HCT116 (cell line): ENCODE measurements at regions not wholly inside any gene's neighbourhood (a gene's known extent, or its start where the extent isn't known, plus 50 kb on each side); places are given as distances from the start of the nearest gene placed in this dataset.

ENCODE experiments used
- ATAC-seq: fragments of 200-7000 bp; cut with Tn5 transposase; 2 replicates; pipeline ENCODE4 v1.9.1; 2020; ENCODE audit warnings: mild to moderate bottlenecking, moderate library complexity
- BruUV-seq: library from RNA; stranded (reverse); fragments of 400-500 nt; replicated peaks from 2 replicates; lab custom pipeline; 2021; lab: Mats Ljungman, UMichigan
- CTCF ChIA-PET: fragments of 300-600 bp; sonication (Branson Sonifier 250); formaldehyde crosslinking; loops from one replicate; lab custom pipeline; 2021; ENCODE audit warnings: antibody characterized with exemption; lab: Charles Lee
- POLR2A ChIA-PET: fragments of 300-600, 350-600 bp; sonication (Branson Sonifier 250); formaldehyde crosslinking; loops from one replicate; lab custom pipeline; 2021; ENCODE audit warnings: antibody characterized with exemption; lab: Charles Lee
- RAD21 ChIA-PET, 2 experiments: fragments of 300-600 bp; sonication (Branson Sonifier 250); formaldehyde crosslinking; loops; one replicate each; lab custom pipeline; 2023; ENCODE audit warnings: low total read pairs in 2 of 2; ENCODE audit not compliant: uncharacterized antibody in 2 of 2, unreplicated experiment in 2 of 2, low non-redundant PET in 1 of 2; lab: Charles Lee
- DNase-seq: peaks from one replicate; pipeline ENCODE4 v3.0.0-alpha.2; 2010; ENCODE audit warnings: low read depth, low spot score
- H2AFZ ChIP-seq: fragments of 200-600 bp; shearing (Covaris generic), sonication (generic); 2 replicates; pipeline ENCODE4 v1.6.1; 2017; ENCODE audit warnings: low read depth, mixed run types, mixed read lengths, antibody characterized with exemption, low read length; ENCODE audit not compliant: poor library complexity, severe bottlenecking
- H3K27ac ChIP-seq: 2 replicates; pipeline ENCODE4 v1.5.1; 2012; ENCODE audit warnings: low read depth, low read length
- H3K27me3 ChIP-seq: fragments of 200-600 bp; sonication (generic); 2 replicates; pipeline ENCODE4 v1.6.1; 2016; ENCODE audit warnings: mixed run types, low read length, mixed read lengths; ENCODE audit not compliant: insufficient read depth
- H3K36me3 ChIP-seq, 2 experiments: fragments of 200-500 bp in 1 of 2; fragments of 200-600 bp in 1 of 2; sonication (Bioruptor generic) in 1 of 2; sonication (generic) in 1 of 2; 2 replicates each; pipeline versions ENCODE4 v1.5.1 to v1.6.1; 2014 to 2016; ENCODE audit warnings: low read length in 2 of 2, inconsistent platforms in 1 of 2, mixed read lengths in 1 of 2, mixed run types in 1 of 2; ENCODE audit not compliant: insufficient read depth in 2 of 2, control insufficient read depth in 1 of 2
- H3K4me1 ChIP-seq, 2 experiments: fragments of 200-600 bp in 1 of 2; sonication (generic) in 1 of 2; 2 replicates each; pipeline versions ENCODE4 v1.5.1 to v1.6.1; 2012 to 2017; ENCODE audit warnings: low read length in 2 of 2, inconsistent platforms in 1 of 2, mild to moderate bottlenecking in 1 of 2, mixed read lengths in 1 of 2, mixed run types in 1 of 2, moderate library complexity in 1 of 2; ENCODE audit not compliant: insufficient read depth in 2 of 2, control insufficient read depth in 1 of 2
- H3K4me2 ChIP-seq: fragments of 200-600 bp; sonication (generic); 2 replicates; pipeline ENCODE4 v1.6.1; 2017; ENCODE audit warnings: mixed run types, low read length, mixed read lengths
- H3K4me3 ChIP-seq, 2 experiments: fragments of 200-600 bp in 1 of 2; sonication (generic) in 1 of 2; replicated peaks in 1 of 2; 2 replicates each; pipeline ENCODE4 v1.5.1; 2011 to 2016; ENCODE audit warnings: low read length in 2 of 2, control low read depth in 1 of 2, low read depth in 1 of 2, mild to moderate bottlenecking in 1 of 2, mixed read lengths in 1 of 2, mixed run types in 1 of 2
- H3K79me2 ChIP-seq: fragments of 200-600 bp; sonication (generic); 2 replicates; pipeline ENCODE4 v1.6.1; 2017; ENCODE audit warnings: mild to moderate bottlenecking, mixed run types, low read length, moderate library complexity, mixed read lengths; ENCODE audit not compliant: insufficient read depth
- H3K9ac ChIP-seq: fragments of 200-600 bp; sonication (generic); 2 replicates; pipeline ENCODE4 v1.6.1; 2016; ENCODE audit warnings: low read length, mixed read lengths
- H3K9me2 ChIP-seq: fragments of 200-600 bp; sonication (generic), shearing (Covaris generic); 2 replicates; pipeline ENCODE4 v1.6.1; 2017; ENCODE audit warnings: mixed run types, mild to moderate bottlenecking, moderate library complexity; ENCODE audit not compliant: insufficient read depth
- H3K9me3 ChIP-seq, 2 experiments: fragments of 200-500 bp in 1 of 2; fragments of 200-600 bp in 1 of 2; sonication (Bioruptor generic) in 1 of 2; sonication (generic) in 1 of 2; 2 replicates each; pipeline ENCODE4 v1.6.1; 2014 to 2017; ENCODE audit warnings: low read length in 2 of 2, mixed read lengths in 2 of 2, inconsistent platforms in 1 of 2, low read depth in 1 of 2, mild to moderate bottlenecking in 1 of 2, mixed run types in 1 of 2, moderate library complexity in 1 of 2; ENCODE audit not compliant: control insufficient read depth in 1 of 2, insufficient read depth in 1 of 2
- H4K20me1 ChIP-seq: fragments of 200-600 bp; sonication (generic), shearing (Covaris generic); 2 replicates; pipeline ENCODE4 v1.6.1; 2017; ENCODE audit warnings: mixed run types, mild to moderate bottlenecking, moderate library complexity; ENCODE audit not compliant: insufficient read depth
- CBX3 ChIP-seq: IDR thresholded peaks from 2 replicates; pipeline ENCODE4 v1.6.1; 2012; ENCODE audit warnings: low read depth
- EGR1 ChIP-seq: IDR thresholded peaks from 2 replicates; pipeline ENCODE4 v1.6.1; 2012; ENCODE audit warnings: low read depth
- POLR2AphosphoS5 ChIP-seq: IDR thresholded peaks from 2 replicates; pipeline ENCODE4 v1.6.1; 2011; ENCODE audit warnings: mild to moderate bottlenecking, low read depth, low read length, moderate library complexity
- SIN3A ChIP-seq: IDR thresholded peaks from 2 replicates; pipeline ENCODE4 v1.6.1; 2012; ENCODE audit warnings: low read depth
- SRF ChIP-seq: IDR thresholded peaks from 2 replicates; pipeline ENCODE4 v1.6.1; 2012; ENCODE audit warnings: low read depth
- intact Hi-C: fragments of 100-400 bp; cut with micrococcal nuclease; formaldehyde crosslinking; loops from 2 replicates; pipeline ENCODE4 v1.10.0; 2022
- TF ChIP-seq, protein P1 (sequence below): IDR thresholded peaks from 2 replicates; pipeline ENCODE4 v1.6.1; 2012
- TF ChIP-seq, protein P2 (sequence below): IDR thresholded peaks from 2 replicates; pipeline ENCODE4 v1.6.1; 2012
- TF ChIP-seq, protein P3 (sequence below): IDR thresholded peaks from 2 replicates; pipeline ENCODE4 v1.6.1; 2011; ENCODE audit warnings: mild to moderate bottlenecking, low read length, moderate library complexity; ENCODE audit not compliant: insufficient replicate concordance; ENCODE audit errors: extremely low read depth

DNA sequence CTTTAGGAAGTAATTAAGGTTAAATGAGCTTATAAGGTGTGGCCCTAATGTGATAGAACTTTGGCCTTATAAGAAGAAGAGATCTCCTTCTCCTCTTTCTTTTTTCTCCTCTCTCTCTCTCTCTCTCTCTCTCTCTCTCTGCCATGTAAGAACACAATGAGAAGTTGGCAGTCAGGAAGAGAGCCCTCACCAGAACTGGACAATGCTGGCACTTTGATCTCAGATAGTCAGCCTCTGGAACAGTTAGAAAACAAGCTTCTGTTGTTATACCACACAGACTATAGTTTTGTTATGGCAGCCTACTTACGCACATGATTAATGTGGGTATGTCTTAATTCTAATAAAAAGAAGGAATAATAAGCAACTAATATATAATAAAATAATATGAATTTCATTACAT is 444.2 kb upstream of the LRRC7 start (continued):
- TF ChIP-seq CBX3 (no peak), SIN3A (no peak)

DNA sequence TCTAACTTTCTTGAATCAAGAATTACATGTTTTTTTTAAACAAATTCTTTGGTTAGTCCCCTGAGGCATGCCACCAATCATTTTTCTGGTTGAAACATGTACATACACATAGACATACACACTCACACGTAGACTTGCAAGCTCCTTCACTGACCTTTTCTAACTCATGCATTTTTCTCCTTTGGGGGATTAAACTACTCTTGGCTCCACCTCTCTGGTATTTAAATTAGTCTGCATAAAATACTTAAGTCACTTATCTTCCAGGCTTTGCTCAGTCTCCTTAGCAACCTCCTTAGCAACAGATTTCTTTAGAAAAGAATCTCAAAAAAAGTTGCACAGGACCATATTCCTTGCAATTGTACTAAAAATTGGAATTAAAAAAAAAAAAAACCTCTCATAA is 440.9 kb upstream of the LRRC7 start:
- POLR2A ChIA-PET: no interaction called here
- no peak for DNase-seq
- no TSS peak for BruUV-seq

More for the DNA sequence above, 440.9 kb upstream of the LRRC7 start:
- Histone ChIP-seq H3K27ac (no peak overlapping the region), H3K9me3 (no peaks in the 10 kb centered on the region), H3K79me2 (no peaks in the 10 kb centered on the region), H3K4me1 (no peaks in the 10 kb centered on the region), H3K4me3 (no peak overlapping the region), H3K27me3 (no peaks in the 10 kb centered on the region), H2AFZ (no peak overlapping the region), H3K36me3 (no peaks in the 10 kb centered on the region), H3K9me2 (no peaks in the 10 kb centered on the region)
- ChIA-PET CTCF (no interaction called here), RAD21 (no interaction called here)
- ATAC-seq: no peak
- intact Hi-C loops: no loop called here
- TF ChIP-seq EGR1 (no peak), SRF (no peak), POLR2AphosphoS5 (no peak)
- TF ChIP-seq, protein P1, sequence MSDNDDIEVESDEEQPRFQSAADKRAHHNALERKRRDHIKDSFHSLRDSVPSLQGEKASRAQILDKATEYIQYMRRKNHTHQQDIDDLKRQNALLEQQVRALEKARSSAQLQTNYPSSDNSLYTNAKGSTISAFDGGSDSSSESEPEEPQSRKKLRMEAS: no peak
- TF ChIP-seq, protein P2, sequence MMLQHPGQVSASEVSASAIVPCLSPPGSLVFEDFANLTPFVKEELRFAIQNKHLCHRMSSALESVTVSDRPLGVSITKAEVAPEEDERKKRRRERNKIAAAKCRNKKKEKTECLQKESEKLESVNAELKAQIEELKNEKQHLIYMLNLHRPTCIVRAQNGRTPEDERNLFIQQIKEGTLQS: no peak
- TF ChIP-seq, protein P3, sequence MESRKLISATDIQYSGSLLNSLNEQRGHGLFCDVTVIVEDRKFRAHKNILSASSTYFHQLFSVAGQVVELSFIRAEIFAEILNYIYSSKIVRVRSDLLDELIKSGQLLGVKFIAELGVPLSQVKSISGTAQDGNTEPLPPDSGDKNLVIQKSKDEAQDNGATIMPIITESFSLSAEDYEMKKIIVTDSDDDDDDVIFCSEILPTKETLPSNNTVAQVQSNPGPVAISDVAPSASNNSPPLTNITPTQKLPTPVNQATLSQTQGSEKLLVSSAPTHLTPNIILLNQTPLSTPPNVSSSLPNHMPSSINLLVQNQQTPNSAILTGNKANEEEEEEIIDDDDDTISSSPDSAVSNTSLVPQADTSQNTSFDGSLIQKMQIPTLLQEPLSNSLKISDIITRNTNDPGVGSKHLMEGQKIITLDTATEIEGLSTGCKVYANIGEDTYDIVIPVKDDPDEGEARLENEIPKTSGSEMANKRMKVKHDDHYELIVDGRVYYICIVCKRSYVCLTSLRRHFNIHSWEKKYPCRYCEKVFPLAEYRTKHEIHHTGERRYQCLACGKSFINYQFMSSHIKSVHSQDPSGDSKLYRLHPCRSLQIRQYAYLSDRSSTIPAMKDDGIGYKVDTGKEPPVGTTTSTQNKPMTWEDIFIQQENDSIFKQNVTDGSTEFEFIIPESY: no peak
- TF ChIP-seq, all 23 proteins: peak for 0
- Histone ChIP-seq H4K20me1 (no peaks in the 10 kb centered on the region), H3K9ac (no peak overlapping the region), H3K4me2 (no peak overlapping the region)
